ENCODE measurements at regions not wholly inside any gene's neighbourhood (a gene's known extent, or its start where the extent isn't known, plus 50 kb on each side); places are given as distances from the start of the nearest gene placed in this dataset.

GRCh38 chr7:41383596-41383995, 319.3 kb downstream of the INHBA start:
- Histone ChIP-seq H4K8ac (replicated peaks; ENCODE audit: insufficient read length, low read depth, low read length) (no peak overlapping the region), H3K23ac (ENCODE audit: insufficient read length, low read depth, low read length) (no peak overlapping the region), H3K4me2 (ENCODE audit: insufficient read depth, insufficient read length, low read length) (no peak overlapping the region), H4K5ac (ENCODE audit: insufficient read length, low read depth, low read length) (no peak overlapping the region), H3K27ac (ENCODE audit: insufficient read length, low read depth, low read length) (no peak overlapping the region), H2BK120ac (ENCODE audit: low read depth, low read length, poor library complexity, severe bottlenecking) (no peak overlapping the region), H4K20me1 (ENCODE audit: control insufficient read depth, insufficient read depth, insufficient read length) (no peaks in the 10 kb centered on the region), H3K14ac (ENCODE audit: insufficient read depth, low read length) (no peak overlapping the region; the same call in 1 of the 2 replicates), H2BK20ac (ENCODE audit: low read depth, low read length, poor library complexity, severe bottlenecking) (no peak overlapping the region), H3K9me3 (ENCODE audit: control insufficient read depth, low read depth, low read length) (no peaks in the 10 kb centered on the region), H3K4ac (ENCODE audit: low read depth, low read length) (no peak overlapping the region), H2AFZ (ENCODE audit: low read length) (no peak overlapping the region), H2BK5ac (ENCODE audit: insufficient read length, low read length) (no peak overlapping the region), H3K56ac (ENCODE audit: insufficient read length, low read depth, low read length) (no peak overlapping the region), H3K79me2 (ENCODE audit: insufficient read depth, low read length) (no peaks in the 10 kb centered on the region), H2BK15ac (ENCODE audit: low read depth, low read length) (no peak overlapping the region), H3K27me3 (ENCODE audit: insufficient read depth, low read length) (no peaks in the 10 kb centered on the region), H4K91ac (ENCODE audit: insufficient read length, low read depth, low read length) (no peak overlapping the region), H3T11ph (ENCODE audit: low read length) (no peak overlapping the region), H2BK12ac (ENCODE audit: insufficient read length, low read depth, low read length) (no peak overlapping the region), H3K9ac (ENCODE audit: extremely low read depth, insufficient read length, low read length) (no peak overlapping the region), H3K23me2 (ENCODE audit: insufficient read length, low read depth, low read length, poor library complexity, severe bottlenecking) (no peaks in the 10 kb centered on the region), H3K79me1 (ENCODE audit: insufficient read depth, low read depth, low read length, poor library complexity, severe bottlenecking) (no peaks in the 10 kb centered on the region), H3K18ac (ENCODE audit: insufficient read length, low read depth, low read length) (no peak overlapping the region), H3K4me1 (ENCODE audit: insufficient read depth, low read length) (no peaks in the 10 kb centered on the region), H2AK5ac (ENCODE audit: insufficient read length, low read length) (no peak overlapping the region)
- H3K27ac Mint-ChIP-seq: no peak overlapping the region
- TF ChIP-seq, protein P1, sequence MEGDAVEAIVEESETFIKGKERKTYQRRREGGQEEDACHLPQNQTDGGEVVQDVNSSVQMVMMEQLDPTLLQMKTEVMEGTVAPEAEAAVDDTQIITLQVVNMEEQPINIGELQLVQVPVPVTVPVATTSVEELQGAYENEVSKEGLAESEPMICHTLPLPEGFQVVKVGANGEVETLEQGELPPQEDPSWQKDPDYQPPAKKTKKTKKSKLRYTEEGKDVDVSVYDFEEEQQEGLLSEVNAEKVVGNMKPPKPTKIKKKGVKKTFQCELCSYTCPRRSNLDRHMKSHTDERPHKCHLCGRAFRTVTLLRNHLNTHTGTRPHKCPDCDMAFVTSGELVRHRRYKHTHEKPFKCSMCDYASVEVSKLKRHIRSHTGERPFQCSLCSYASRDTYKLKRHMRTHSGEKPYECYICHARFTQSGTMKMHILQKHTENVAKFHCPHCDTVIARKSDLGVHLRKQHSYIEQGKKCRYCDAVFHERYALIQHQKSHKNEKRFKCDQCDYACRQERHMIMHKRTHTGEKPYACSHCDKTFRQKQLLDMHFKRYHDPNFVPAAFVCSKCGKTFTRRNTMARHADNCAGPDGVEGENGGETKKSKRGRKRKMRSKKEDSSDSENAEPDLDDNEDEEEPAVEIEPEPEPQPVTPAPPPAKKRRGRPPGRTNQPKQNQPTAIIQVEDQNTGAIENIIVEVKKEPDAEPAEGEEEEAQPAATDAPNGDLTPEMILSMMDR (conservative IDR thresholded peaks at IDR 0.05): no peak
- peaks cover 4 to 9% of the 10 kb centered on the region in 2 experiments for H3K4me1 Mint-ChIP-seq
- H3K9me3 Mint-ChIP-seq: peaks cover 0 to 2% of the 10 kb centered on the region in 2 experiments; a peak in 1 of 5 replicates
- no peak for DNase-seq
- no peaks in the 10 kb centered on the region; a peak in 2 of 7 replicates for H3K36me3 Mint-ChIP-seq (ENCODE audit: insufficient read depth in 1 of 3, low read depth in 3 of 3)
- no peak overlapping the region for H3K4me3 Mint-ChIP-seq
- no peaks in the 10 kb centered on the region for H3K27me3 Mint-ChIP-seq (ENCODE audit: low read depth)
- no CpG with 5 or more reads among the region's 3 CpGs for WGBS (ENCODE audit: extremely low coverage, insufficient read length, low lambda C conversion rate)

Measured in H9 (cell line).